ENCODE measurements at regions not wholly inside any gene's neighbourhood (a gene's known extent, or its start where the extent isn't known, plus 50 kb on each side); places are given as distances from the start of the nearest gene placed in this dataset.
A peak's percentile ranks its signal among the peaks of the same experiment; 100 is the strongest.

DNA sequence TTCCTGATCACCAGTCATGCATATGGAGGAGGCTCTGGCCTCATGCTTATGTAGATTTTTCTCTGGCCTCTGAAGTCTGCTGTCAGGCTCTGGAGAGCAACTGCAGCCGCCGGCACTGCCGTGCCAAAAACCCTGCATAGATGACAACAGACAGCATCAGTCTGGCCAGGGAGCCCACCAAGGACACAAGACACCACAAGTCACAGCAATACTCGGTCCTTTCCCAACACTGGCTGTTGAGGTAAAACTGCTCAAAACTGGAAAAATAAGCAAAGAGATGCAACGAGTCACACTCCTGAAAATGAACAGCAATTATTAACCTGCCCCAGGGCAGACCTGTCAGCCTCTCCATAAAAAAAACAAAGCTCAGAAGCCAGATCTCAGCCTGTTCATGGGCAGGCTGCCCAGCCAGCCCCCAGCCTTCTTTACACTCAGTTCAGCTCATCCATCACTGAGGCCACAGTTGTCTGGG is 186.0 kb upstream of the RAB6C start:
- peak overlapping the region; percentile 7 for H3K27ac Mint-ChIP-seq
- H3K36me3 ChIP-seq, result no peaks in the 10 kb centered on the region
- no peaks in the 10 kb centered on the region for H4K20me1 ChIP-seq (ENCODE audit: low read depth)
- H3K9me3 Mint-ChIP-seq, result peaks cover 2% of the 10 kb centered on the region
- H3K9me3 ChIP-seq (ENCODE audit: low read depth), result no peaks in the 10 kb centered on the region
- H3K27me3 Mint-ChIP-seq (ENCODE audit: insufficient read depth, low read depth), result peaks cover 5% of the 10 kb centered on the region
- H2AFZ ChIP-seq (replicated peaks), result no peak overlapping the region
- no peak overlapping the region for H3K4me3 ChIP-seq
- no peak overlapping the region for H3K27ac ChIP-seq
- H3K4me3 Mint-ChIP-seq, result no peak overlapping the region
- DNase-seq (ENCODE audit: low spot score), result no peak
- peaks cover 6% of the 10 kb centered on the region for H3K4me1 Mint-ChIP-seq
- H3F3A ChIP-seq (ENCODE audit: low read depth), result no peaks in the 10 kb centered on the region
- H3K9ac ChIP-seq, result no peak overlapping the region
- no peaks in the 10 kb centered on the region for H3K27me3 ChIP-seq
- no peaks in the 10 kb centered on the region for H3K79me2 ChIP-seq (ENCODE audit: low read depth)
- no peak overlapping the region for H3K4me2 ChIP-seq
- no peaks in the 10 kb centered on the region for H3K36me3 Mint-ChIP-seq
- TF ChIP-seq EZH2 (IDR thresholded peaks at IDR 0.05) (no peak), EZH2phosphoT487 (IDR thresholded peaks at IDR 0.05) (no peak)
- TF ChIP-seq, protein P1, sequence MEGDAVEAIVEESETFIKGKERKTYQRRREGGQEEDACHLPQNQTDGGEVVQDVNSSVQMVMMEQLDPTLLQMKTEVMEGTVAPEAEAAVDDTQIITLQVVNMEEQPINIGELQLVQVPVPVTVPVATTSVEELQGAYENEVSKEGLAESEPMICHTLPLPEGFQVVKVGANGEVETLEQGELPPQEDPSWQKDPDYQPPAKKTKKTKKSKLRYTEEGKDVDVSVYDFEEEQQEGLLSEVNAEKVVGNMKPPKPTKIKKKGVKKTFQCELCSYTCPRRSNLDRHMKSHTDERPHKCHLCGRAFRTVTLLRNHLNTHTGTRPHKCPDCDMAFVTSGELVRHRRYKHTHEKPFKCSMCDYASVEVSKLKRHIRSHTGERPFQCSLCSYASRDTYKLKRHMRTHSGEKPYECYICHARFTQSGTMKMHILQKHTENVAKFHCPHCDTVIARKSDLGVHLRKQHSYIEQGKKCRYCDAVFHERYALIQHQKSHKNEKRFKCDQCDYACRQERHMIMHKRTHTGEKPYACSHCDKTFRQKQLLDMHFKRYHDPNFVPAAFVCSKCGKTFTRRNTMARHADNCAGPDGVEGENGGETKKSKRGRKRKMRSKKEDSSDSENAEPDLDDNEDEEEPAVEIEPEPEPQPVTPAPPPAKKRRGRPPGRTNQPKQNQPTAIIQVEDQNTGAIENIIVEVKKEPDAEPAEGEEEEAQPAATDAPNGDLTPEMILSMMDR (IDR thresholded peaks at IDR 0.05), result no peak
- H3K4me1 ChIP-seq, result no peaks in the 10 kb centered on the region

DNA sequence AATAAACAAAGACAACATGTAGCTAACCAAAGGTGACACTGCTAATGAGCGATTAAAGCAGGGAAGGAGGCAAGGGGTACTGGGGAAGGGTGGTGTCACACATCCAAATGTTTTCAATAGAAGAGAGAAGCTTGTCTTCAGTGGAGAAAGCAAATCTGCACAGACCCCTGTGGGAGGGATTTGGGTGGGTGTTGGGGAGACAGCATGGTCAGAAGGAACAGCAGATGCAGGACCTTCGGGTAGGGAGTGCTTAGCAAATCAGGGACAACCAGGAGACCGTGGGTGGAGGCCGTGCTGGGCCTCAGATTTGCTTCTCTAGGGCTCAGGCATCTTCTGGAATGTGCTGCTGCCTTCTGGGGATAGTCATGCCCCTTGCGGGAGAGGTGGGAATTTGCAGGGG is 185.3 kb upstream of the RAB6C start:
- Mint-ChIP-seq H3K4me3 (no peak overlapping the region), H3K27ac (no peak overlapping the region), H3K9me3 (peaks cover 2% of the 10 kb centered on the region), H3K27me3 (ENCODE audit: insufficient read depth, low read depth) (peaks cover 5% of the 10 kb centered on the region), H3K4me1 (peaks cover 6% of the 10 kb centered on the region), H3K36me3 (no peaks in the 10 kb centered on the region)
- Histone ChIP-seq H3K4me2 (no peak overlapping the region), H3K79me2 (ENCODE audit: low read depth) (no peaks in the 10 kb centered on the region), H3K27me3 (no peaks in the 10 kb centered on the region), H3K9ac (no peak overlapping the region), H3K9me3 (ENCODE audit: low read depth) (no peaks in the 10 kb centered on the region), H3K36me3 (no peaks in the 10 kb centered on the region), H3F3A (ENCODE audit: low read depth) (no peaks in the 10 kb centered on the region), H4K20me1 (ENCODE audit: low read depth) (no peaks in the 10 kb centered on the region), H3K4me1 (no peaks in the 10 kb centered on the region), H3K27ac (no peak overlapping the region), H2AFZ (replicated peaks) (no peak overlapping the region), H3K4me3 (no peak overlapping the region)
- TF ChIP-seq, protein P1 (IDR thresholded peaks at IDR 0.05), result no peak
- TF ChIP-seq EZH2 (IDR thresholded peaks at IDR 0.05) (no peak), EZH2phosphoT487 (IDR thresholded peaks at IDR 0.05) (no peak)
- DNase-seq (ENCODE audit: low spot score), result no peak

DNA sequence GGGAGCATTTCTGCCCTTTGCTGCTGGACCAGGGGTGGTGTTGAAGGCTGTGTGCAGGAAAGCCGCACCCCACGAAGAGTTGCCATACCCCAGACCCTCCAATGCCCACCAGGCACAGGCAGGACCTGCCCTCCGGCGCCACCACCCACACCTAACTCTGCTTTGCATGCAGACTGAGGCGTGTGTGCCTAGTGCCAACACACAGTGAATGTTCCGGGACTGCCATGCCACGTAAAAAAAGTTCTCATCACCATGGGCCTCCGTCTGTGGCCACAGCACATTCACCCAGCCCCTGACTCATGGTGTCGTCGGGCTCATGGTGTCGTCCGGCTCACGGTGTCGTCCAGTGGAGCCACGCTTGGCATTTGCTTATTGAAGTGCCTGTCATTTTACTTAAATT is 184.9 kb upstream of the RAB6C start:
- Histone ChIP-seq H3K9ac (no peak overlapping the region), H2AFZ (replicated peaks) (no peak overlapping the region), H3K36me3 (no peaks in the 10 kb centered on the region), H3K27me3 (no peaks in the 10 kb centered on the region), H3F3A (ENCODE audit: low read depth) (no peaks in the 10 kb centered on the region), H3K4me2 (no peak overlapping the region), H3K79me2 (ENCODE audit: low read depth) (no peaks in the 10 kb centered on the region), H3K4me1 (no peaks in the 10 kb centered on the region), H3K9me3 (ENCODE audit: low read depth) (no peaks in the 10 kb centered on the region), H3K27ac (no peak overlapping the region), H3K4me3 (no peak overlapping the region), H4K20me1 (ENCODE audit: low read depth) (no peaks in the 10 kb centered on the region)
- TF ChIP-seq, protein P1 (IDR thresholded peaks at IDR 0.05), result no peak
- TF ChIP-seq EZH2phosphoT487 (IDR thresholded peaks at IDR 0.05) (no peak), EZH2 (IDR thresholded peaks at IDR 0.05) (no peak)
- Mint-ChIP-seq H3K36me3 (no peaks in the 10 kb centered on the region), H3K4me1 (peaks cover 6% of the 10 kb centered on the region), H3K4me3 (no peak overlapping the region), H3K9me3 (peaks cover 2% of the 10 kb centered on the region), H3K27me3 (ENCODE audit: insufficient read depth, low read depth) (peaks cover 5% of the 10 kb centered on the region), H3K27ac (no peak overlapping the region)
- DNase-seq (ENCODE audit: low spot score), result no peak

Data from neural progenitor cell (in vitro differentiated cells).